ENCODE measurements at regions not wholly inside any gene's neighbourhood (a gene's known extent, or its start where the extent isn't known, plus 50 kb on each side); places are given as distances from the start of the nearest gene placed in this dataset.
A peak's percentile ranks its signal among the peaks of the same experiment; 100 is the strongest.
"Not testable (repeated sequence)": the region's sequence is repeated elsewhere in the genome, so short reads cannot be mapped to it uniquely, and the experiment has no call there.

GRCh38 chr12:89765959-89766824 is 57.6 kb upstream of the ATP2B1 start:
- TF ChIP-seq CTCF (IDR thresholded peaks at IDR 0.05; ENCODE audit: insufficient read depth, low read depth, low read length, missing control alignments) = no peak
- no peak overlapping the region for H3K4me3 ChIP-seq (ENCODE audit: low read length)
- no peak for DNase-seq (ENCODE audit: low read depth)

- not testable (repeated sequence) for H3K4me3 ChIP-seq (ENCODE audit: low read length); DNase-seq (ENCODE audit: low read depth)
Measured at GRCh38 chr12:89764164-89764563, 55.5 kb upstream of the ATP2B1 start.

- TF ChIP-seq CTCF (IDR thresholded peaks at IDR 0.05; ENCODE audit: insufficient read depth, low read depth, low read length, missing control alignments) = no peak
- no peak overlapping the region for H3K4me3 ChIP-seq (ENCODE audit: low read length)
- peak; percentile 73 for DNase-seq (ENCODE audit: low read depth)
Measured at GRCh38 chr12:89762498-89763170, 54.0 kb upstream of the ATP2B1 start.

- DNase-seq (ENCODE audit: low read depth) = no peak
- H3K4me3 ChIP-seq (ENCODE audit: low read length) = no peak overlapping the region
- TF ChIP-seq CTCF (IDR thresholded peaks at IDR 0.05; ENCODE audit: insufficient read depth, low read depth, low read length, missing control alignments) = no peak
Measured at GRCh38 chr12:89760783-89761182, 52.1 kb upstream of the ATP2B1 start.
